ENCODE measurements at regions not wholly inside any gene's neighbourhood (a gene's known extent, or its start where the extent isn't known, plus 50 kb on each side); places are given as distances from the start of the nearest gene placed in this dataset.

- TF ChIP-seq POLR2A (IDR thresholded peaks at IDR 0.05): no peak
- TF ChIP-seq CTCF (IDR thresholded peaks at IDR 0.05): no peak
These were observed 96.9 kb upstream of the PPP2R2D start for GRCh38 chr10:131803860-131804425.

Measured in testis (tissue), 2 donors.